ENCODE measurements at regions not wholly inside any gene's neighbourhood (a gene's known extent, or its start where the extent isn't known, plus 50 kb on each side); places are given as distances from the start of the nearest gene placed in this dataset.

DNA sequence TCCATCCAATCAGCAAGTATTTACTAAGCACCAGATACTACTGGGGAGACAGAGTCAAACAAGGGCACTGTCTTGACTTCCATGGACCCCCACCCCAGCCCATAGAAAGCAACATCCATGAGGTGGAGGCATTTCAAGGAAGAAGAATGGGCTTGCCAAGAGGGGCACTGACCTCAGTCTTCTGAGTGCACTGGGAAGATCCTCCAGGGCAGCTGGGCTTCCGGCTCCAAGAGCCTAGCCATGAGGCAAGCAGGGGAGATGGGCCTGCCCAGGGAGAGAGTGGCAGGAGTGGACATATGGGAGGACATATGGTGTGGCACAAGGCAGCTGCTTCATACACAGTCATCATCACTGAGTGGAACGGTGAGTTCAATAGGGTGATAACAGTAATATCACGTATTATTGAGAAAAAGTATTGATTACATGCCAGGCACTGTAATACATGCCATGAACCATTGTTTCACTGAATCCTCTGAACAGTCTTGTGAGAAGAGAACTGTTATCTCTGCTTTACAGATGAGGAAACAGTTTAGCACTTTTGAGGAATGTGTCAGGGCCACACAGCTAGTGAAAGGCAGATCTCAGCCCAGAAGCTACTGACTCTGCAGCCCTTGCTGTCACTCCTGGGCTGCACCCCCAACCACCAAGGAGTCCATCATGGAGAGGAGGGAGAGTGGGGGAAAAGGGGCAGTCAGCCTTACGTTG, 331.7 kb upstream of the ZMIZ1 start:
- intact Hi-C loops (cut with micrococcal nuclease; ENCODE audit: unreplicated experiment): no loop called here

DNA sequence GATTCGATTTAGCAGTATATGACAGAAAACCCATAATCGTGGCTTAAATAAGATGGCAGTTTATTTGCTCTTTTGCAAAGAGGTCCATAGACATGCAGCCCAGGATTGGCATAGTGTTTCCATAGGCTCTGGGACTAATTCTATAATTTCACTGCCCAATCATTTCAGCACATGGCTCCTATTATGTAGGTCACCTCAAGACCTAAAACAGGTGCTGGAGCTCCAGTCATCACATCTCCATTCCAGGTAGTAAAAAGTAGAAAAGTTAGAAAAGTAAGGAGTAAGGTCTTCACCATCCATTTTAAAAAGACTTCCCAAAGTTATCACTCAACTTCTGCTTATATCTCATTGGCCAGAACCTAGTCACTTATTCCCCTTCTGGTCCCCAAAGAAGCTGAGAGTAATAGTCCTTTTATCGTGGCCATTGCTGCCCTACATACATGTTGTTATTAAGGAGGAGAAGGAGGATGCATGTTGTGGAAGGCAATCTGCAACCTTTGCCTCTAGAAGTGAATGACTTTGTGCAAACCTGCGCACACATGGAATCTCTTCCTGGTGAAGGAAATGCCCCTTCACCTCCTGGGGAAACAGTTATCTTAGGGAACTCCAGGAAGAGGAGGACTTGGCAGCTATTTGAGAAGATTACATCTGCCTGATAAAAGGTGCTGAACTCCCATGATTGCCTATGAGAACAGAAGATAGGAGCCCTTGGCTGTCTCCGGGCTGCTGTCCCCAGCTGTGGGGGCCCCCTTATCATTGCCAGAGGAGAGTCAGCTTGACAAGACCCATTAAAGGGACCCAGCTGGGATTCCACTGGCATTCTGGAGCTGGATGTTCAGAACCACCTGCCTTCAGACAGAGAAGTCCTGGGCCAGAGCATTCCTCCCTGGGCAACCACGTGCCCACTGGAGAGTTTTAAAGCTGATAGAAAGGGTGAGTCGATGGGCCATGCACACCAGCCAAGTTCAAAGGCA, 330.6 kb upstream of the ZMIZ1 start:
- H3K4me1 Mint-ChIP-seq (ENCODE audit: low read depth, unreplicated experiment): no peaks in the 10 kb centered on the region
- TF ChIP-seq, protein P1, sequence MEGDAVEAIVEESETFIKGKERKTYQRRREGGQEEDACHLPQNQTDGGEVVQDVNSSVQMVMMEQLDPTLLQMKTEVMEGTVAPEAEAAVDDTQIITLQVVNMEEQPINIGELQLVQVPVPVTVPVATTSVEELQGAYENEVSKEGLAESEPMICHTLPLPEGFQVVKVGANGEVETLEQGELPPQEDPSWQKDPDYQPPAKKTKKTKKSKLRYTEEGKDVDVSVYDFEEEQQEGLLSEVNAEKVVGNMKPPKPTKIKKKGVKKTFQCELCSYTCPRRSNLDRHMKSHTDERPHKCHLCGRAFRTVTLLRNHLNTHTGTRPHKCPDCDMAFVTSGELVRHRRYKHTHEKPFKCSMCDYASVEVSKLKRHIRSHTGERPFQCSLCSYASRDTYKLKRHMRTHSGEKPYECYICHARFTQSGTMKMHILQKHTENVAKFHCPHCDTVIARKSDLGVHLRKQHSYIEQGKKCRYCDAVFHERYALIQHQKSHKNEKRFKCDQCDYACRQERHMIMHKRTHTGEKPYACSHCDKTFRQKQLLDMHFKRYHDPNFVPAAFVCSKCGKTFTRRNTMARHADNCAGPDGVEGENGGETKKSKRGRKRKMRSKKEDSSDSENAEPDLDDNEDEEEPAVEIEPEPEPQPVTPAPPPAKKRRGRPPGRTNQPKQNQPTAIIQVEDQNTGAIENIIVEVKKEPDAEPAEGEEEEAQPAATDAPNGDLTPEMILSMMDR (IDR thresholded peaks at IDR 0.05; ENCODE audit: unreplicated experiment): no peak
- DNase-seq: no peak
- intact Hi-C loops (cut with micrococcal nuclease; ENCODE audit: unreplicated experiment): no loop called here
- CTCF ChIA-PET: no interaction called here
- peaks cover 99% of the 10 kb centered on the region for H3K27me3 Mint-ChIP-seq (ENCODE audit: unreplicated experiment)
- no peak overlapping the region for H3K27ac Mint-ChIP-seq (ENCODE audit: unreplicated experiment)
- BruUV-seq (replicated peaks): no TSS peak
- no peaks in the 10 kb centered on the region for H3K9me3 Mint-ChIP-seq (ENCODE audit: low read depth, unreplicated experiment)
- H3K36me3 Mint-ChIP-seq (ENCODE audit: insufficient read depth, unreplicated experiment): no peaks in the 10 kb centered on the region
- H3K4me3 Mint-ChIP-seq (ENCODE audit: low read depth, unreplicated experiment): no peak overlapping the region

More for the DNA sequence above, 331.7 kb upstream of the ZMIZ1 start:
- Mint-ChIP-seq H3K9me3 (ENCODE audit: low read depth, unreplicated experiment) (no peaks in the 10 kb centered on the region), H3K27ac (ENCODE audit: unreplicated experiment) (no peak overlapping the region), H3K27me3 (ENCODE audit: unreplicated experiment) (peaks cover 93% of the 10 kb centered on the region), H3K36me3 (ENCODE audit: insufficient read depth, unreplicated experiment) (no peaks in the 10 kb centered on the region), H3K4me3 (ENCODE audit: low read depth, unreplicated experiment) (no peak overlapping the region), H3K4me1 (ENCODE audit: low read depth, unreplicated experiment) (no peaks in the 10 kb centered on the region)
- no peak for DNase-seq
- no TSS peak for BruUV-seq (replicated peaks)
- TF ChIP-seq, protein P1 (IDR thresholded peaks at IDR 0.05; ENCODE audit: unreplicated experiment): no peak
- CTCF ChIA-PET: no interaction called here

DNA sequence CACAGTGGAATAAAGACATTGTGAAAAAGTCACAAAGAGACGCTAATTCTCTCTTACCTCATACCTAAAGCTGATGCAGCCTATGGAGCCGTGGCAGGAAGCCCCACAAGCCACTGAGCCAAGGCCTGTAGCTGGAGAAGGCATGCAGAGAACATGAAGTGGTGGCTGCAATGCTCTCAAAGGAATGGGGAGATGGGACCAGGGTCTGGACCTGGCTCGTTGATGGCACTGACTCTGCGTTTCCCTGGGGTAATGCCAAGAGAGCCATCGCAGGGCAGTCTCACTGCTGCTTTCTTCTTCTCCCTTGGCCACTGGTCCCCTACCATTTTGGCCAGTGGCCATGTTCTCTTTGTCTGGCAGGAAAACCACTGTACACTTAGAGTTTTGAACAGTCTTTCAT, 329.9 kb upstream of the ZMIZ1 start:
- CTCF ChIA-PET: no interaction called here
- Mint-ChIP-seq H3K9me3 (ENCODE audit: low read depth, unreplicated experiment) (no peaks in the 10 kb centered on the region), H3K4me3 (ENCODE audit: low read depth, unreplicated experiment) (no peak overlapping the region), H3K27ac (ENCODE audit: unreplicated experiment) (no peak overlapping the region), H3K27me3 (ENCODE audit: unreplicated experiment) (peaks cover 99% of the 10 kb centered on the region), H3K4me1 (ENCODE audit: low read depth, unreplicated experiment) (no peaks in the 10 kb centered on the region), H3K36me3 (ENCODE audit: insufficient read depth, unreplicated experiment) (no peaks in the 10 kb centered on the region)
- TF ChIP-seq, protein P1 (IDR thresholded peaks at IDR 0.05; ENCODE audit: unreplicated experiment): no peak
- BruUV-seq (replicated peaks): no TSS peak
- intact Hi-C loops (cut with micrococcal nuclease; ENCODE audit: unreplicated experiment): no loop called here
- DNase-seq: no peak

DNA sequence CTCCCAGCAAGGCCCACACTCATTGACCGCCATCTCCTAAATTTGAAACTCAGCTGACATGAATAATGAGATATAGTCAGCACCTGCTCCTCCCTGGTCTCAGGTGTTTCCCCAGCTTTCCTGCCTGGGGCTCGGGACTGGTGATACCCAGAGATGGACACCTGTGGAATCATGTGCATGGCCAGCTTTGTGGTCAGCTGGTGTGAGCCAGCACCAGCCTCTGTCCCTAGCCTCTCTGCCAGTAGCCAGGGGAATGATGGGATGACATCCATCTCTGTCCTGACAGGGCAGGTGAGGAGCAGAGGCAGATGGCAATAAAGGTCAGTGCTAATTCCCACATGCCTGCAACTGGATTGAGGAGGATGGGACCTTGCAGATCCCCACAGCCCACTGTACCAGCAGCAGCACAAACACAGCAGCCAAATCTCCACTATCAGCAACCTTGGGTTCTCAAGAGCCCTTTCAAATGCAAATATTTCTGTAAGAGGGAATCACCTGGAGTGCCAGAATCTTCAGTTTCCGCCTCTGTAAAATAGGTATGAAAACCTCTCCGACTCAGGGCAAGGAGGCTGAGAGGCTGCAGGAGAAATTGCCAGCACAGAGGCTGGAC, 329.2 kb upstream of the ZMIZ1 start:
- H3K36me3 Mint-ChIP-seq (ENCODE audit: insufficient read depth, unreplicated experiment): no peaks in the 10 kb centered on the region
- CTCF ChIA-PET: no interaction called here
- H3K27me3 Mint-ChIP-seq (ENCODE audit: unreplicated experiment): peaks cover 95% of the 10 kb centered on the region
- no peak for DNase-seq
- no peaks in the 10 kb centered on the region for H3K4me1 Mint-ChIP-seq (ENCODE audit: low read depth, unreplicated experiment)
- intact Hi-C loops (cut with micrococcal nuclease; ENCODE audit: unreplicated experiment): no loop called here
- no peak overlapping the region for H3K27ac Mint-ChIP-seq (ENCODE audit: unreplicated experiment)
- no peak overlapping the region for H3K4me3 Mint-ChIP-seq (ENCODE audit: low read depth, unreplicated experiment)
- TF ChIP-seq, protein P1 (IDR thresholded peaks at IDR 0.05; ENCODE audit: unreplicated experiment): no peak
- BruUV-seq (replicated peaks): no TSS peak
- no peaks in the 10 kb centered on the region for H3K9me3 Mint-ChIP-seq (ENCODE audit: low read depth, unreplicated experiment)
